ENCODE measurements at regions not wholly inside any gene's neighbourhood (a gene's known extent, or its start where the extent isn't known, plus 50 kb on each side); places are given as distances from the start of the nearest gene placed in this dataset.
"Not testable (repeated sequence)": the region's sequence is repeated elsewhere in the genome, so short reads cannot be mapped to it uniquely, and the experiment has no call there.

- no peak for DNase-seq (ENCODE audit: low read depth in 2 of 2)
Measured at GRCh38 chr21:35170818-35171217, 121.7 kb upstream of the RUNX1 start.

- no peak for DNase-seq (ENCODE audit: low read depth in 2 of 2)
Measured at GRCh38 chr21:35170244-35170643, 121.1 kb upstream of the RUNX1 start.

DNA sequence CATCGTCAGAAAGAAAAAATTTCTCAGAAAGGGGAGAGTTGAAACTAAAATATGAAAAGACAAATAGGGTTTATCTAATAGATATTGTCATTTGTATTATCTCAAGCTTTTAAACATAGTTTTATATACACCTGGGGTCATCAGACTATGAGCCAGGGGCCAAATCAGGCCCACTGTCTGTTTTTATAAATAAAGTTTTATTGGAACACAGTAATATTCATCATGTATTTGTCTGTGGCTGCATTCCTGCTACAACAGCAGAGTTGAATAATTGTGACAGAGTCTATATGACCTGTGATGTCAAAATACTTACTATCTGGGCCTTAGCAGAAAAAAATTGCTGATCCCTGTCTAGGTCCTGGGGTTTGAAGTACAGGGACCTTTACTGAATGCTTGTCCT, 120.5 kb upstream of the RUNX1 start:
- no peak for DNase-seq (ENCODE audit: low read depth in 2 of 2)

GRCh38 chr21:35168735-35169134, 119.6 kb upstream of the RUNX1 start:
- no peak for DNase-seq (ENCODE audit: low read depth in 2 of 2)

DNA sequence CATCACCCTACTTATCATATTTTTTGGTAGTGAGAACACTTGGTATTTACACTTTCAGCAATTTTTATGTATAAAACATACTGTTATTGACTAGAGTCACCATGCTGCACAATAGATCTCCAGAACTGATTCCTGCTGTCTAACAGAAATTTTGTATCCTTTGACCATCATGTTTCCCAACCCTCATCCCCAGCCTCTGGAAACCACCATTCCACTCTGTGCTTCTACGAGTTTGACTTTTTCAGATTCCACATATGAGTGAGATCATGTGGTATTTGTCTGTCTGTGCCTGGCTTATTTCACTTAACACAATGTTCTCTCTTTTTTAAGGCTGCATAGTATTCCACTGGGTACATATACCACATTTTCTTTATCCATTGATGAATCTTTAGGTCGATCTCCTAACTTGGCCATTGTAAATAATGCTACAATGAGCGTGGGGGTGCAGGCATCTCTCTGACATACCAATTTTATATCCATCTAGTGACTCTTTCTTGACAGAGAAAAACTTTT, 115.9 kb upstream of the RUNX1 start:
- DNase-seq (ENCODE audit: low read depth in 2 of 2) = no peak

DNA sequence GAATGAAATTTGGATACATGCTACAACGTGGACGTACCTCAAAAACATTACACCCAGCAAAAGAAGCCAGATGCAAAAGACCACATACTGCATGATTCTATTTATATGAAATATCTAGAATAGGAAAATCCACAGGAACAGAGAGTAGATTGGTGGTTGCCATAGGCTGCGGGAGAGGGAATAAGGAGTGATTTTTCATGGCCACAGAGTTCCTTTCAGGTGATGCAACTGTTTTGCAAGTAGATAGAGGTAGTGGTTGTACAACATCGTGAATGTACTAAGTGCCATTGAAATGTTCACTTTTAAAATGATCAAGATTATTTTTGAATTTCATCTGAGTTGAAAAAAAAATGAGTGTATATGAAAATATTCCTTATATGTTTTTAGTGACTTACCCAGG, 115.3 kb upstream of the RUNX1 start:
- no peak for DNase-seq (ENCODE audit: low read depth in 2 of 2)

DNA sequence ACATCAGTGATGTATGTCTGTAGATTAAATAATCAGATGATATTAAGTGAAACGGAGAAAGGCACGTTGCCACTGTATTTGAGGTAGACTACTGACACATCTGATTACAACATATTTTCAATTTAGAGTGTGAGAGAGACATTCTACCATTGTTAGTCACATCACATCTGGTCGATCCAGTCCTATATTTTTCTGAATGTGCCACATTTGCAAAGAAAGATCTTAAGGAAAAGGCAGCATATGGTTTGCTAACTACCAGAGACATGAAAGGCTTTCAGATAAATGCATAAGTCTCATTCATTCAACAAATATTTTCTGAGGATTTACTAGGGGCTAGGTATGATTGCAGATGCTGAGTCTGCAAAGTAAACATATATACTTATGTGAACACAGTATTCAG, 114.3 kb upstream of the RUNX1 start:
- no peak for DNase-seq (ENCODE audit: low read depth in 2 of 2)

DNA sequence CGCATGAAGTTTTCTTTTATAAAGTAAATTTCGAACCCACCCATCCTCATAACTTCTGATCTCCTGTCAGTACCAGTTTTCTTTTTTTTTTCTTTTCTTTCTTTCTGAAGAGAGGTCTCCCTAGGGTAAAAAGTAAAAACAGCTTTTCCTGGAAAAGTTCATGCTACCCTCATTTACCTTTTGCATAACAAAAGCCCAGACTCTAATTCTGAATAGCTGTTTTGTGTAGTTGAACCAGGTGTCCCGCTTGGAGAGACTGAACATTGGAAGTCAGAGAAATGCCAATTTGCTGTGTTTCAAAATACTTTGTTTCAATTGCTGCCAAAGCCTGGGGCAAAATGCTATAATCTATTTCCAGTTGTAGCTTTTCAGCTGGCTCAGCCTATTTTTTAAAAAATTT, 113.7 kb upstream of the RUNX1 start:
- DNase-seq (ENCODE audit: low read depth in 2 of 2) = no peak

GRCh38 chr21:35159881-35160280, 110.8 kb upstream of the RUNX1 start:
- no peak for DNase-seq (ENCODE audit: low read depth in 2 of 2)

DNA sequence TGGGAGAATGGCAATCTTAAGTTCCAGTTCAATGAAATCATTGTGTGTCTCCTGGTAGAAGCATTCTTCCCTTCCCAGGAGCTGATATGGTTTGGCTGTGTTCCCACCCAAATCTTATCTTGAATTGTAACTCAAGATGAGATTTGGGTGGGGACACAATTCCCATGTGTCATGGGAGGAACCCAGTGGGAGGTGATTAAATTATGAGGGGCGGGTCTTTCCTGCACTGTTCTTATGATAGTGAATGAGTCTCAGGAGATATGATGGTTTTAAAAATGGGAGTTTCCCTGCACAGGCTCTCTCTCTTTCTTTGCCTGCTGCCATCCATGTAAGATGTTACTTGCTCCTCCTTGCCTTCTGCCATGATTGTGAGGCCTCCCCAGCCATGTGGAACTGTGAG, 108.3 kb upstream of the RUNX1 start:
- not testable (repeated sequence) for DNase-seq (ENCODE audit: low read depth in 2 of 2)

GRCh38 chr21:35156293-35157278, 107.5 kb upstream of the RUNX1 start:
- no peak for DNase-seq (ENCODE audit: low read depth in 2 of 2)

- DNase-seq (ENCODE audit: low read depth in 2 of 2) = no peak
Measured at GRCh38 chr21:35154788-35155187, 105.7 kb upstream of the RUNX1 start.

DNA sequence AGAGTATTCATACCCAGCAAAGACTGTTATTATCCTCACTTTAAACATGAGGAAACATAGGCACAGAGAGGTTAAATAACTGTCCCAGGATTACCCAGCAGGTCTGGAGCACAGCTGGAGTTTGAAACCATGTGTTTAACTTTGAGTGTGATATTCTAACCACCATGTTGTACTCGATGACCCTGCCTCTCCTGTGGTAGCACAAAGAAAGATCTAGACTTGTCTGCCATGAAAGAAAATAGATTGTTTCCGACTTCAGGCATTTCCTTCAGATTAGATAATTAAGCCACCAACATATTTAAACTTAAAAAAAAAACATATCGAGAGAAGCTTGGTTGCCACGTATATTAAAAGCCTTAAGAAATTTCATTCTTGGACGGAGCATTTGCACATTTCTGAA, 104.6 kb upstream of the RUNX1 start:
- DNase-seq (ENCODE audit: low read depth in 2 of 2) = no peak

DNA sequence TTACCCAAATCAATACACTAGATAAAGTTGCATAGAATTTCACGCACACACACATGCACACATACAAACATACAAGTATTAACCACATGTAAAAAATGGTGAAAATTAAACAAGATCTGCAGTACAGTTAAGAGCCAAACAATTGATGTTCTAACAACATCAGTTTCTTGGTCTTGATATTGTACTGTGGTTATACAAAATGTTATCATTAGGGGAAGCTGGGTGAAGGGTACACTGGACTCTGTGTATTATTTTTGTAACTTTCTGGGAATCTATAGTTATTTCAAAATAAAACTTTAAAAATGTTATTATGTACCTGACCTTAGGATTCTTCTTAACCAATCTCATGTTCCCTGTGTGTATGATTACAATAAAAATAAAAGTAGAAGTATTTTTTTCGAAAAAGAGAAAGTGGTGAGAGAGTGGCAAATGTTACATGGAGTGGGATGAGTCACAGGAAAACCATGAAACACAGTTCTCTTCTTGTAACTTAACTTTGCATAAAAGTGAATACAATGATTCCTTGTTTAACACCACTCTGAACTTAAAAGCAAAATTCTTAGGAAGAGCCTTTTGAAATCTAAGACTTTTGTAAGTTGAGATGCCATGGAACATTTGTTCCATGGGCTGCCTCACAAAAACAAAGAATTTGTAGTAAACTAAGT, 101.6 kb upstream of the RUNX1 start:
- DNase-seq (ENCODE audit: low read depth in 2 of 2) = no peak

- no peak for DNase-seq (ENCODE audit: low read depth in 2 of 2)
Measured at GRCh38 chr21:35149698-35150097, 100.6 kb upstream of the RUNX1 start.

DNA sequence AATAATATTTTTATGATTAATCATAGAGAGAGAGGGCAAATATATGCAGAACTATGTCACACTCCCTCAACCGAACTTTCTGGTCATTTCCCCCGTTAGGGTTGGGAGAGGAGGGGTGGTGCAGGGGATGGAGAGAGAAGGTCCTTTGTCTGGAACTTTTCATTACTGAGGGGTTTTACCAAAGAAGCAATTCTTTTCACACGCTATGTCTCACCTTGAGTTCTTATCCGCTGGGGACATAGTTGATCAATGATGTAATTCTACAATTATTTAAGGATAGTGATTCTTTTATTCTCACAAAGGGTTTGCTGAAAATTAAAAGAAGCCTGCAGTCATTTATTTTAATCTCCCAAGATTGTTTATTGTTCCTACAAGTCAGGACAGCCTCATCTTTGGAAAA, 98.3 kb upstream of the RUNX1 start:
- no peak for DNase-seq (ENCODE audit: low read depth in 2 of 2)

GRCh38 chr21:35145626-35146233, 96.6 kb upstream of the RUNX1 start:
- DNase-seq (ENCODE audit: low read depth in 2 of 2) = no peak

- DNase-seq (ENCODE audit: low read depth in 2 of 2) = no peak
Measured at GRCh38 chr21:35144978-35145377, 95.9 kb upstream of the RUNX1 start.

DNA sequence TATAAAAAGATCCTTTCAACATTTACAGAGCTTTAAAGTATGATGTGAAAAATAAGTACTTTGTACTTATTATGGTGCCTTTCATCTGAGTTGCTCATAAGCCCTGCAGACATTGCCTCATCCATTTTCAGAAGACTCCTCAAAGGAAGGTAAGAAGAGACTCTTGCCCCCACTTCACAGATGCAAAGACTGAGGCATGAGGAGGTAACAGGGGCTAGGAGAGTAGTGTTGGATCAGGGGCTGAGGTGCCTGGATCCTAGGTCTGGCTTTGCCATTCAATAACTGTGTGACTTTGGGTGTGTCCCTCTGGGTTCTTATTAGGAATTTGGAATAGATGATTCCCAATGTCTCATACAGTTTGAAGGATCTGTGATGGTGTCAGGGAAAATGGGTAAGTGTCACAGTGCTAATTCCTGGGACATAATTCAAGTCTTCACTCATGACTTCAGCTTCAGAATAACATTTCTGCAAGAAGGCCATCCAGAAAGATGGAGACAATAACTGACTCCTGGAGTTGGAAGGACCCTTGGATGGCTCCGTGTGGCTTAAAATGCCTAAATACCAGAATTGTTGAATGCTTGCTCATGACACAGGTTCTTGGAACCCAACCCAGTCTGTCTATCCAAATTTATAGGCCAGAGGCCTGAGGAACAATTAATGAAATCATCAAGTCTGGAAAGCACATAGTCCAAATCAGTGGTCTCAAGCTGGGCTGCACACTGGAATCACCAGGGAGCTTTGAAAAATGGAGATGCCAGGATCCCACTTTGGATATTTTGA, 93.1 kb upstream of the RUNX1 start:
- DNase-seq (ENCODE audit: low read depth in 2 of 2) = no peak

DNA sequence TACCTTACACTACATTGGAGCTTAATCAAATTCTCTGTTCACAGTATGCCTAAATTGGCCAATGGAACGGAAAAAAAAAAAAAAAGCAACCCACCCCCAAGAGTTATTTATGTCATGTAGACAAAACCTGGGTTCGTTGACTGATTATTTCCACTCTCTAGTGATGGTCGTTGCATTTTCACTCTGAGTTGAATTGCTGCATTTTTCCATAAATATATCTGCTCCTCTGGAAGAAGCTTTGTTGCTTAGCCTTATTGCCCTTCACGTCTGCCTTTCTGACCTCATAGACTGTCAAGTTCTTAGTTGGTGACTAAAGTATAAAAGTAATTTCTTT, 90.2 kb upstream of the RUNX1 start:
- DNase-seq (ENCODE audit: low read depth in 2 of 2) = no peak

DNA sequence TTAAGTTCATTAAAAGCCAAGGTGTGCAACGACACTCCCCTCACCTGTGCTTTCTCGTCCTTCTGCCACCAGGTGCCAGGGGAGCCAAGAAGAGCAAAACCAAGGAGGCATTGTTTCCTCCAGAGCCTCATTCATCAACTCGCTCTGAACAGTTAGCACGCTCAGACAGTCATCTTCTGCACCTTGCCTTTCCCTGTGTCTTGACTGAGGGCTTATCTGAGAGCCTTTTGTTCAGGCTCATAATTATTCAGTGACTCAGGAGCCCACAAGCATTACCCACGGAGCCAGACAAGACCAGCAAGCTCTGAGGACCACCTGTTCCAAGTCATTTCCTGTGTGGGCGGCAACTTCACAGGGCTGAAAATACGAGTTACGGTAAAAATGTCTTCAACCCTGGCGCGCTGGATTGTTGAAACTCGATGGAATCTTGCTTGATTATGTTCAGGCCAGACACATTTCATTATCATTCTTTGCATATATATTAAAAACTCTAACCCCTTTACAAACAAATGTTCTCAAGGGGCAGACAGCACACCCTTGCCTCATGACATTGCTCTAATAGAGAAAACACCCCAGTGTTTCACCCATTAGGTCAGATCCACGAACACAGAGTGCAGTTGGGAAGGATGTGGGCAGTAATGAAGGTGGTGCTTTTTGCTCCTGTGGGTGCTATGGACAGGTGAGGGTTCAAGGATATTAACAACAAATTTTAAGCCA, 89.7 kb upstream of the RUNX1 start:
- DNase-seq (ENCODE audit: low read depth in 2 of 2) = peak; percentile 8 to 24

Data from stimulated activated CD8-positive, alpha-beta memory T cell treated with anti-CD3 and anti-CD28 coated beads, Interleukin-2, amount 100 ng/mL, for 1 hour (primary cell).